Panc1 (cell line): ENCODE measurements at regions not wholly inside any gene's neighbourhood (a gene's known extent, or its start where the extent isn't known, plus 50 kb on each side); places are given as distances from the start of the nearest gene placed in this dataset.

Experiments
- ATAC-seq: fragments of 200-7000 bp; cut with Tn5 transposase; 2 replicates; pipeline ENCODE4 v1.9.1; 2020; ENCODE audit warnings: mild to moderate bottlenecking, moderate library complexity
- BruUV-seq: library from RNA; stranded (reverse); fragments of 400-500 nt; replicated peaks from 2 replicates; lab custom pipeline; 2021; lab: Mats Ljungman, UMichigan
- CTCF ChIA-PET: fragments of 300-600 bp; sonication (Branson Sonifier 250); formaldehyde crosslinking; loops from one replicate; lab custom pipeline; 2022; ENCODE audit warnings: antibody characterized with exemption; lab: Charles Lee
- POLR2A ChIA-PET: fragments of 300-600 bp; sonication (Branson Sonifier 250); formaldehyde crosslinking; loops from one replicate; lab custom pipeline; 2022; ENCODE audit warnings: antibody characterized with exemption; lab: Charles Lee
- DNase-seq: peaks from one replicate; pipeline ENCODE4 v3.0.0-alpha.2; 2010; ENCODE audit warnings: low read depth, low spot score
- H3K27ac ChIP-seq: 2 replicates; pipeline ENCODE4 v1.5.1; 2011; ENCODE audit warnings: mild to moderate bottlenecking, low read length, inconsistent platforms
- H3K27me3 ChIP-seq: fragments of 200-500 bp; sonication (Bioruptor generic); 2 replicates; pipeline ENCODE4 v1.6.0; 2014; ENCODE audit warnings: low read length, inconsistent platforms; ENCODE audit not compliant: control insufficient read depth, insufficient read depth
- H3K36me3 ChIP-seq: fragments of 200-500 bp; sonication (Bioruptor generic); 2 replicates; pipeline ENCODE4 v1.5.1; 2014; ENCODE audit warnings: inconsistent platforms, mild to moderate bottlenecking, low read length, moderate library complexity; ENCODE audit not compliant: control insufficient read depth, insufficient read depth
- H3K4me1 ChIP-seq: 2 replicates; pipeline ENCODE4 v1.5.1; 2011; ENCODE audit warnings: inconsistent platforms, mild to moderate bottlenecking, low read length, moderate library complexity; ENCODE audit not compliant: control insufficient read depth, insufficient read depth
- H3K4me3 ChIP-seq, 2 experiments: 2 replicates each; pipeline ENCODE4 v1.5.1; 2011 to 2012; ENCODE audit warnings: low read depth in 2 of 2, low read length in 2 of 2, mild to moderate bottlenecking in 2 of 2, inconsistent platforms in 1 of 2, moderate library complexity in 1 of 2
- H3K9me3 ChIP-seq: fragments of 200-500 bp; sonication (Bioruptor generic); 2 replicates; pipeline ENCODE4 v1.5.1; 2014; ENCODE audit warnings: low read depth, mild to moderate bottlenecking, inconsistent platforms, low read length, moderate library complexity; ENCODE audit not compliant: control insufficient read depth, insufficient read depth
- POLR2AphosphoS5 ChIP-seq: IDR thresholded peaks from 2 replicates; pipeline ENCODE4 v1.6.1; 2012; ENCODE audit warnings: mild to moderate bottlenecking, low read depth, low read length, moderate library complexity
- SIN3A ChIP-seq: IDR thresholded peaks from 2 replicates; pipeline ENCODE4 v1.6.1; 2012; ENCODE audit warnings: low read depth, mild to moderate bottlenecking, low read length, moderate library complexity, borderline replicate concordance; ENCODE audit not compliant: insufficient read depth
- TCF7L2 ChIP-seq: IDR thresholded peaks from 2 replicates; pipeline ENCODE4 v1.6.1; 2011; ENCODE audit warnings: mild to moderate bottlenecking, low read depth, low read length, inconsistent platforms
- in situ Hi-C: cut with HindIII; loops from 2 replicates; pipeline ENCODE4 v1.10.0; 2016; ENCODE audit warnings: low sequenced_read_pairs, low pct_unique_long_range_greater_than_20kb
- intact Hi-C: fragments of 100-400 bp; cut with micrococcal nuclease; formaldehyde crosslinking; loops from one replicate; pipeline ENCODE4 v1.10.0; 2022; ENCODE audit not compliant: unreplicated experiment
- TF ChIP-seq, protein P1 (sequence below): fragments of 450-650 bp; IDR thresholded peaks from 2 replicates; pipeline ENCODE4 v1.5.1; 2017; ENCODE audit warnings: mild to moderate bottlenecking
- TF ChIP-seq, protein P2 (sequence below), 2 experiments: IDR thresholded peaks; 2 replicates each; pipeline ENCODE4 v1.6.1; 2011 to 2012; ENCODE audit warnings: low read depth in 2 of 2, control low read depth in 1 of 2, low read length in 1 of 2, mild to moderate bottlenecking in 1 of 2, moderate library complexity in 1 of 2; ENCODE audit not compliant: insufficient read depth in 1 of 2

DNA sequence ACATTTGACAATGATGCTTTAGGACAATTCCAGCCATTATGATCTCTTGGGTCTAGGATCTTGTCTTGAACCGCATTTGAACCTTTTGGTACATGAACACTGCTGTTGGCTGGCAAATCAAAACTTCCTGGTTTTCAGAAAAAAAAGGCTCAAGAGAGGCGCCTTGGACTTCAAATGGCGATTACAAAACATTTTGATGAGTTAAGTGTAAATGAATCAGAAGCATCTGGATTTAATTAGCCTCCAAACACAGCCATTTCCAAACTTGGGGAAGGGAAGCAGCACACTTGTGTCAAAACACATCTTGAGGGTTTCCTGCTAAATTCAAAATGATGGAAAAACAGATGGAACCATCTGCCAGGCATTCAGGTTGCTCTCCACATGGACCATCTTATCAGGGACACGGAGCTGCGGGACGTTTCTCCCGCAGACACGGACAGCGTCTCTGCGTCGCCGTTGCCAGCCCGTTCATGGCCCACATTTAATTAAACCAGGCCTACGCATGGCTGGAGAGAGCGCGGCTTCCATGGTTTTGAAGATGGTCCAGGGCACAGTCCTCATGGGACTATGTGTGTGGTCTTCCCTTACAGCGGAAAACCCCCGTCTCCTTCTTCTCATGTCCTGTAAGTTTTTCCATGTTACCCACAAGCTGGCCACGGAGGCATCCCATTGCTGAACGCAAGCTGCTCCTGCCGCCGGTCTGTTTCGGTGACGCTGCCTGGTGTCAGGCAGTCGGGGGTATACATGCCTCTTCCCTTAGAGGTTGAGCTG is 55.8 kb upstream of the PTCH1 start:
- in situ Hi-C loops (no loop called here), intact Hi-C loops (no loop called here)
- no TSS peak for BruUV-seq
- Histone ChIP-seq H3K4me3 (no peak overlapping the region), H3K27me3 (no peaks in the 10 kb centered on the region), H3K27ac (no peak overlapping the region), H3K4me1 (peaks cover 12% of the 10 kb centered on the region), H3K36me3 (no peaks in the 10 kb centered on the region), H3K9me3 (no peaks in the 10 kb centered on the region)
- ATAC-seq (no peak), DNase-seq (no peak)
- TF ChIP-seq POLR2AphosphoS5 (no peak), TCF7L2 (no peak), SIN3A (no peak)
- TF ChIP-seq, protein P1, sequence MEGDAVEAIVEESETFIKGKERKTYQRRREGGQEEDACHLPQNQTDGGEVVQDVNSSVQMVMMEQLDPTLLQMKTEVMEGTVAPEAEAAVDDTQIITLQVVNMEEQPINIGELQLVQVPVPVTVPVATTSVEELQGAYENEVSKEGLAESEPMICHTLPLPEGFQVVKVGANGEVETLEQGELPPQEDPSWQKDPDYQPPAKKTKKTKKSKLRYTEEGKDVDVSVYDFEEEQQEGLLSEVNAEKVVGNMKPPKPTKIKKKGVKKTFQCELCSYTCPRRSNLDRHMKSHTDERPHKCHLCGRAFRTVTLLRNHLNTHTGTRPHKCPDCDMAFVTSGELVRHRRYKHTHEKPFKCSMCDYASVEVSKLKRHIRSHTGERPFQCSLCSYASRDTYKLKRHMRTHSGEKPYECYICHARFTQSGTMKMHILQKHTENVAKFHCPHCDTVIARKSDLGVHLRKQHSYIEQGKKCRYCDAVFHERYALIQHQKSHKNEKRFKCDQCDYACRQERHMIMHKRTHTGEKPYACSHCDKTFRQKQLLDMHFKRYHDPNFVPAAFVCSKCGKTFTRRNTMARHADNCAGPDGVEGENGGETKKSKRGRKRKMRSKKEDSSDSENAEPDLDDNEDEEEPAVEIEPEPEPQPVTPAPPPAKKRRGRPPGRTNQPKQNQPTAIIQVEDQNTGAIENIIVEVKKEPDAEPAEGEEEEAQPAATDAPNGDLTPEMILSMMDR, result no peak
- TF ChIP-seq, protein P2, sequence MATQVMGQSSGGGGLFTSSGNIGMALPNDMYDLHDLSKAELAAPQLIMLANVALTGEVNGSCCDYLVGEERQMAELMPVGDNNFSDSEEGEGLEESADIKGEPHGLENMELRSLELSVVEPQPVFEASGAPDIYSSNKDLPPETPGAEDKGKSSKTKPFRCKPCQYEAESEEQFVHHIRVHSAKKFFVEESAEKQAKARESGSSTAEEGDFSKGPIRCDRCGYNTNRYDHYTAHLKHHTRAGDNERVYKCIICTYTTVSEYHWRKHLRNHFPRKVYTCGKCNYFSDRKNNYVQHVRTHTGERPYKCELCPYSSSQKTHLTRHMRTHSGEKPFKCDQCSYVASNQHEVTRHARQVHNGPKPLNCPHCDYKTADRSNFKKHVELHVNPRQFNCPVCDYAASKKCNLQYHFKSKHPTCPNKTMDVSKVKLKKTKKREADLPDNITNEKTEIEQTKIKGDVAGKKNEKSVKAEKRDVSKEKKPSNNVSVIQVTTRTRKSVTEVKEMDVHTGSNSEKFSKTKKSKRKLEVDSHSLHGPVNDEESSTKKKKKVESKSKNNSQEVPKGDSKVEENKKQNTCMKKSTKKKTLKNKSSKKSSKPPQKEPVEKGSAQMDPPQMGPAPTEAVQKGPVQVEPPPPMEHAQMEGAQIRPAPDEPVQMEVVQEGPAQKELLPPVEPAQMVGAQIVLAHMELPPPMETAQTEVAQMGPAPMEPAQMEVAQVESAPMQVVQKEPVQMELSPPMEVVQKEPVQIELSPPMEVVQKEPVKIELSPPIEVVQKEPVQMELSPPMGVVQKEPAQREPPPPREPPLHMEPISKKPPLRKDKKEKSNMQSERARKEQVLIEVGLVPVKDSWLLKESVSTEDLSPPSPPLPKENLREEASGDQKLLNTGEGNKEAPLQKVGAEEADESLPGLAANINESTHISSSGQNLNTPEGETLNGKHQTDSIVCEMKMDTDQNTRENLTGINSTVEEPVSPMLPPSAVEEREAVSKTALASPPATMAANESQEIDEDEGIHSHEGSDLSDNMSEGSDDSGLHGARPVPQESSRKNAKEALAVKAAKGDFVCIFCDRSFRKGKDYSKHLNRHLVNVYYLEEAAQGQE (IDR thresholded peaks at IDR 0.05; ENCODE audit: insufficient read depth in 1 of 2, low read depth in 2 of 2, low read length in 1 of 2), result no peak
- CTCF ChIA-PET, result no interaction called here
- POLR2A ChIA-PET, result no interaction called here

DNA sequence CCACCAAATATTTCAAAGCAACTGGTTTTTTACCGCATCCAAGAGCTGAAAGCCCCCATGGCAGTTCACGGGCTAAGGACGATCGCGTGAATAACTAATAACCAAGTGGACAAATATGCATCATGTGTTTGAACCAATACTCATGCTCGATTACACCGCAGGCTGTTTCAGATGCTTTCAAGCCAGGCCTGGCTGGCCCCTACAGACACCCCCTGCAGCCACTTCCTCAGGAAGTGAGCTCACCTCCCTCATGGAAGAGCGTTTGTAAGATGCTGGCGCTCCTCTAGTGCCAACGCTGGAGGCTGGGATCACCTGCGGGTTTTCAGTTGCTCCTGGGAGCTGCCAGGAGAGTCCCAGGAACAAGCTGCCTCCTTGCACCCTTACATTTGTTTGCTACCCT is 53.9 kb upstream of the PTCH1 start:
- Histone ChIP-seq H3K27me3 (no peaks in the 10 kb centered on the region), H3K9me3 (no peaks in the 10 kb centered on the region), H3K4me1 (peaks cover 12% of the 10 kb centered on the region), H3K4me3 (no peak overlapping the region), H3K36me3 (no peaks in the 10 kb centered on the region), H3K27ac (no peak overlapping the region)
- ATAC-seq (peak; percentile 68; the same call in 1 of the 2 replicates), DNase-seq (no peak)
- in situ Hi-C loops, result no loop called here
- TF ChIP-seq SIN3A, result no peak
- TF ChIP-seq, protein P2 (IDR thresholded peaks at IDR 0.05; ENCODE audit: insufficient read depth in 1 of 2, low read depth in 2 of 2, low read length in 1 of 2), result no peak
- no peak for TF ChIP-seq TCF7L2
- no peak for TF ChIP-seq POLR2AphosphoS5
- TF ChIP-seq, protein P1, result no peak
- no TSS peak for BruUV-seq
- CTCF ChIA-PET, result no interaction called here
- POLR2A ChIA-PET, result no interaction called here
- intact Hi-C loops, result no loop called here
